ENCODE measurements at regions not wholly inside any gene's neighbourhood (a gene's known extent, or its start where the extent isn't known, plus 50 kb on each side); places are given as distances from the start of the nearest gene placed in this dataset.
"Not testable (repeated sequence)": the region's sequence is repeated elsewhere in the genome, so short reads cannot be mapped to it uniquely, and the experiment has no call there.

- H3K9me3 ChIP-seq (ENCODE audit: low read depth, low read length): no peaks in the 10 kb centered on the region
- no peak overlapping the region for H3K9ac ChIP-seq (ENCODE audit: insufficient read length)
- no peak overlapping the region for H3K27ac ChIP-seq
- no peak overlapping the region for H3K4me3 ChIP-seq
- no peaks in the 10 kb centered on the region for H3K36me3 ChIP-seq (ENCODE audit: insufficient read depth, low read length)
- DNase-seq (ENCODE audit: low read depth, low spot score): no peak
- TF ChIP-seq EZH2 (IDR thresholded peaks at IDR 0.05) (no peak), FOXP2 (optimal IDR thresholded peaks at IDR 0.05; ENCODE audit: control extremely low read depth, extremely low read length, insufficient read depth) (no peak), POLR2AphosphoS5 (IDR thresholded peaks at IDR 0.05; ENCODE audit: borderline replicate concordance, low read depth, low read length) (no peak)
Observed at GRCh38 chr9:74094766-74095165, 402.4 kb upstream of the RORB start.

- Histone ChIP-seq H3K9me3 (ENCODE audit: low read depth, low read length) (no peaks in the 10 kb centered on the region), H3K4me3 (no peak overlapping the region), H3K27ac (no peak overlapping the region), H3K36me3 (ENCODE audit: insufficient read depth, low read length) (no peaks in the 10 kb centered on the region), H3K9ac (ENCODE audit: insufficient read length) (no peak overlapping the region)
- no peak for TF ChIP-seq FOXP2 (optimal IDR thresholded peaks at IDR 0.05; ENCODE audit: control extremely low read depth, extremely low read length, insufficient read depth)
- no peak for DNase-seq (ENCODE audit: low read depth, low spot score)
Observed at GRCh38 chr9:74095925-74096324, 401.2 kb upstream of the RORB start.

GRCh38 chr9:74096420-74096819 is 400.7 kb upstream of the RORB start:
- TF ChIP-seq POLR2AphosphoS5 (IDR thresholded peaks at IDR 0.05; ENCODE audit: borderline replicate concordance, low read depth, low read length): no peak
- no peak for TF ChIP-seq FOXP2 (optimal IDR thresholded peaks at IDR 0.05; ENCODE audit: control extremely low read depth, extremely low read length, insufficient read depth)
- TF ChIP-seq EZH2 (IDR thresholded peaks at IDR 0.05): no peak
- no peak overlapping the region for H3K4me3 ChIP-seq
- DNase-seq (ENCODE audit: low read depth, low spot score): no peak
- no peaks in the 10 kb centered on the region for H3K9me3 ChIP-seq (ENCODE audit: low read depth, low read length)
- H3K27ac ChIP-seq: no peak overlapping the region
- no peak overlapping the region for H3K9ac ChIP-seq (ENCODE audit: insufficient read length)
- no peaks in the 10 kb centered on the region for H3K36me3 ChIP-seq (ENCODE audit: insufficient read depth, low read length)

GRCh38 chr9:74100042-74100441 is 397.1 kb upstream of the RORB start:
- Histone ChIP-seq H3K36me3 (ENCODE audit: insufficient read depth, low read length) (no peaks in the 10 kb centered on the region), H3K4me3 (no peak overlapping the region)

GRCh38 chr9:74102148-74102547 is 395.0 kb upstream of the RORB start:
- not testable (repeated sequence) for H3K9me3 ChIP-seq (ENCODE audit: low read depth, low read length)

More at GRCh38 chr9:74100042-74100441, 397.1 kb upstream of the RORB start:
- Histone ChIP-seq H3K9me3 (ENCODE audit: low read depth, low read length) (no peaks in the 10 kb centered on the region), H3K9ac (ENCODE audit: insufficient read length) (no peak overlapping the region), H3K27ac (no peak overlapping the region)
- TF ChIP-seq EZH2 (IDR thresholded peaks at IDR 0.05): no peak
- TF ChIP-seq POLR2AphosphoS5 (IDR thresholded peaks at IDR 0.05; ENCODE audit: borderline replicate concordance, low read depth, low read length): no peak
- no peak for TF ChIP-seq FOXP2 (optimal IDR thresholded peaks at IDR 0.05; ENCODE audit: control extremely low read depth, extremely low read length, insufficient read depth)
- DNase-seq (ENCODE audit: low read depth, low spot score): no peak

GRCh38 chr9:74102702-74103101 is 394.4 kb upstream of the RORB start:
- Histone ChIP-seq H3K9me3 (ENCODE audit: low read depth, low read length) (no peaks in the 10 kb centered on the region), H3K36me3 (ENCODE audit: insufficient read depth, low read length) (no peaks in the 10 kb centered on the region), H3K27ac (no peak overlapping the region), H3K4me3 (no peak overlapping the region), H3K9ac (ENCODE audit: insufficient read length) (no peak overlapping the region)
- no peak for DNase-seq (ENCODE audit: low read depth, low spot score)
- TF ChIP-seq FOXP2 (optimal IDR thresholded peaks at IDR 0.05; ENCODE audit: control extremely low read depth, extremely low read length, insufficient read depth): no peak

More at GRCh38 chr9:74102148-74102547, 395.0 kb upstream of the RORB start:
- H3K36me3 ChIP-seq (ENCODE audit: insufficient read depth, low read length); DNase-seq (ENCODE audit: low read depth, low spot score); H3K27ac ChIP-seq; H3K4me3 ChIP-seq; H3K9ac ChIP-seq (ENCODE audit: insufficient read length): not testable (repeated sequence)

GRCh38 chr9:74107692-74108091 is 389.4 kb upstream of the RORB start:
- no peak for DNase-seq (ENCODE audit: low read depth, low spot score)
- H3K9ac ChIP-seq (ENCODE audit: insufficient read length): no peak overlapping the region

GRCh38 chr9:74115976-74116375 is 381.2 kb upstream of the RORB start:
- TF ChIP-seq POLR2AphosphoS5 (IDR thresholded peaks at IDR 0.05; ENCODE audit: borderline replicate concordance, low read depth, low read length) (no peak), FOXP2 (optimal IDR thresholded peaks at IDR 0.05; ENCODE audit: control extremely low read depth, extremely low read length, insufficient read depth) (no peak), EZH2 (IDR thresholded peaks at IDR 0.05) (no peak)
- Histone ChIP-seq H3K9ac (ENCODE audit: insufficient read length) (no peak overlapping the region), H3K36me3 (ENCODE audit: insufficient read depth, low read length) (no peaks in the 10 kb centered on the region), H3K9me3 (ENCODE audit: low read depth, low read length) (no peaks in the 10 kb centered on the region), H3K27ac (no peak overlapping the region), H3K4me3 (no peak overlapping the region)
- no peak for DNase-seq (ENCODE audit: low read depth, low spot score)

More at GRCh38 chr9:74107692-74108091, 389.4 kb upstream of the RORB start:
- Histone ChIP-seq H3K27ac (no peak overlapping the region), H3K9me3 (ENCODE audit: low read depth, low read length) (no peaks in the 10 kb centered on the region), H3K36me3 (ENCODE audit: insufficient read depth, low read length) (no peaks in the 10 kb centered on the region), H3K4me3 (no peak overlapping the region)
- no peak for TF ChIP-seq POLR2AphosphoS5 (IDR thresholded peaks at IDR 0.05; ENCODE audit: borderline replicate concordance, low read depth, low read length)

GRCh38 chr9:74117151-74117550 is 380.0 kb upstream of the RORB start:
- Histone ChIP-seq H3K36me3 (ENCODE audit: insufficient read depth, low read length) (no peaks in the 10 kb centered on the region), H3K9ac (ENCODE audit: insufficient read length) (no peak overlapping the region), H3K9me3 (ENCODE audit: low read depth, low read length) (no peaks in the 10 kb centered on the region), H3K4me3 (0 out of 2 replicates have a peak overlapping the region, but pooled peaks have one; percentile 16), H3K27ac (peak overlapping the region; percentile 42; the same call in 1 of the 2 replicates)
- TF ChIP-seq EZH2 (IDR thresholded peaks at IDR 0.05) (no peak), FOXP2 (optimal IDR thresholded peaks at IDR 0.05; ENCODE audit: control extremely low read depth, extremely low read length, insufficient read depth) (no peak), POLR2AphosphoS5 (IDR thresholded peaks at IDR 0.05; ENCODE audit: borderline replicate concordance, low read depth, low read length) (no peak)
- peak; percentile 37 for DNase-seq (ENCODE audit: low read depth, low spot score)
